BLaER1 treated with 17β-estradiol and CSF1 and Interleukin-3, amounts not matched to agents 10 nM and 100 nM (cell line): ENCODE measurements at regions not wholly inside any gene's neighbourhood (a gene's known extent, or its start where the extent isn't known, plus 50 kb on each side); places are given as distances from the start of the nearest gene placed in this dataset.

Experiments used
- H3K27ac ChIP-seq, 11 experiments: shearing (Covaris generic); formaldehyde crosslinking; 2 replicates each; pipeline ENCODE4 v1.8.1; 2022
- H3K27me3 ChIP-seq, 11 experiments: shearing (Covaris generic); formaldehyde crosslinking; 2 replicates each; pipeline ENCODE4 v1.8.1; 2022
- H3K36me3 ChIP-seq, 11 experiments: shearing (Covaris generic); formaldehyde crosslinking; 2 replicates each; pipeline ENCODE4 v1.8.1; 2022
- H3K4me1 ChIP-seq, 10 experiments: shearing (Covaris generic); formaldehyde crosslinking; 2 replicates each; pipeline ENCODE4 v1.8.1; 2022
- H3K4me2 ChIP-seq, 11 experiments: shearing (Covaris generic); formaldehyde crosslinking; 2 replicates each; pipeline ENCODE4 v1.8.1; 2022
- H3K4me3 ChIP-seq, 10 experiments: shearing (Covaris generic); formaldehyde crosslinking; 2 replicates each; pipeline ENCODE4 v1.8.1; 2022
- H3K9ac ChIP-seq, 11 experiments: shearing (Covaris generic); formaldehyde crosslinking; 2 replicates each; pipeline ENCODE4 v1.8.1; 2022
- H3K9me3 ChIP-seq, 11 experiments: shearing (Covaris generic); formaldehyde crosslinking; replicated peaks in 1 of 11; 2 replicates each; pipeline ENCODE4 v1.8.1; 2022
- H4K20me1 ChIP-seq, 11 experiments: shearing (Covaris generic); formaldehyde crosslinking; 2 replicates each; pipeline ENCODE4 v1.8.1; 2022
- Cebpa-rat ChIP-seq, 11 experiments: shearing (Covaris generic); IDR thresholded peaks; 2 replicates each; pipeline ENCODE4 v1.8.1; 2022

DNA sequence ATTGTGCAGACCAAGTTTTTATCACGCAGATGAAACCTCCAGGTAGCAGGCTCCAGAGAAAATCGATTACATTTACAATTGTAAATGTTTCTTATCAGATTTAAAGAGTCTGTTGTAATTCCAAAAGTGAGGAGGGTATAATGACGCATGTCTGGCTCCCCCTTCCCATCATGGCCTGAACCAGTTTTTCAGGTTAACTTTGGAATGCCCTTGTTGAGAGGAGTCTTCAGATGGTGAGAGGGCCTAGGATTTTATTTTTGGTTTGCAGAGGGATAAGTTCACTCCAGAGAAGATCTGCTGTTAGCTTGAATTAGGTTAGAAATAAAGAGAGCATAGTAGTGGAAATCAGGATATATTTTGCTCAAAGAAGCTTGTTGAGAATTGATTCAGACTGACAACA is 1028.3 kb upstream of the B3GALT2 start:
- Histone ChIP-seq H3K9ac (no peak overlapping the region), H3K4me1 (no peaks in the 10 kb centered on the region), H3K4me3 (no peak overlapping the region), H4K20me1 (no peaks in the 10 kb centered on the region), H3K4me2 (no peak overlapping the region), H3K9me3 (peaks cover 0 to 15% (median 0%) of the 10 kb centered on the region in 11 experiments; a peak in 4 of 22 replicates), H3K36me3 (no peaks in the 10 kb centered on the region), H3K27ac (no peak overlapping the region), H3K27me3 (peaks cover 0 to 50% (median 0%) of the 10 kb centered on the region in 11 experiments; a peak in 5 of 22 replicates)
- no peak for TF ChIP-seq Cebpa-rat (IDR thresholded peaks at IDR 0.05)

DNA sequence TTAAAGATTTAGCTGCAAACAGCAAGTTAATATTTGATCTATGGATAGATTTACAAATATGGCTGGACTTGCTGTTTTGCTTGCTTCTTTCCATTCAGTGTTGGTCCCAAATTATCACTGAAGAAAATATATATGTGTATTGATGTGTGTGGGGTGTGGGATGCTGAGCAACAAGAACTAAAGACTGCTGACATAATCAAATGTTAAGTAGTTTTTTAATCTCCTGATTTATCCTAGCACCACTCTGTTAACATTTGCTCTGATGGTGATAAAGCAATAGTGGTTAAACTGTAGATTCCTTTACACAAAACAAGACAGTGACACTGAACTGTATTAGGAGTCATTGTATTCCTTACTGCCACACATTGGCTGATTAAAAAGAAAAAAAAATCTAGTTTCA is 1023.5 kb upstream of the B3GALT2 start:
- no peak overlapping the region for H3K9ac ChIP-seq
- H3K27ac ChIP-seq = no peak overlapping the region
- H3K4me3 ChIP-seq = no peak overlapping the region
- peaks cover 0 to 12% (median 0%) of the 10 kb centered on the region in 11 experiments; a peak in 3 of 22 replicates for H3K27me3 ChIP-seq
- TF ChIP-seq Cebpa-rat (IDR thresholded peaks at IDR 0.05) = no peak
- no peak overlapping the region for H3K4me2 ChIP-seq
- H4K20me1 ChIP-seq = no peaks in the 10 kb centered on the region
- no peaks in the 10 kb centered on the region for H3K36me3 ChIP-seq
- H3K9me3 ChIP-seq = no peaks in the 10 kb centered on the region
- H3K4me1 ChIP-seq = no peaks in the 10 kb centered on the region

- TF ChIP-seq Cebpa-rat (IDR thresholded peaks at IDR 0.05) = no peak
- H3K9me3 ChIP-seq = no peaks in the 10 kb centered on the region
- no peaks in the 10 kb centered on the region for H3K27me3 ChIP-seq
- no peaks in the 10 kb centered on the region for H3K36me3 ChIP-seq
- H3K9ac ChIP-seq = no peak overlapping the region
- no peak overlapping the region for H3K4me2 ChIP-seq
- no peaks in the 10 kb centered on the region for H4K20me1 ChIP-seq
- no peaks in the 10 kb centered on the region for H3K4me1 ChIP-seq
- H3K27ac ChIP-seq = no peak overlapping the region
- H3K4me3 ChIP-seq = no peak overlapping the region
Observed at GRCh38 chr1:194208674-194209073, 1022.3 kb upstream of the B3GALT2 start.

DNA sequence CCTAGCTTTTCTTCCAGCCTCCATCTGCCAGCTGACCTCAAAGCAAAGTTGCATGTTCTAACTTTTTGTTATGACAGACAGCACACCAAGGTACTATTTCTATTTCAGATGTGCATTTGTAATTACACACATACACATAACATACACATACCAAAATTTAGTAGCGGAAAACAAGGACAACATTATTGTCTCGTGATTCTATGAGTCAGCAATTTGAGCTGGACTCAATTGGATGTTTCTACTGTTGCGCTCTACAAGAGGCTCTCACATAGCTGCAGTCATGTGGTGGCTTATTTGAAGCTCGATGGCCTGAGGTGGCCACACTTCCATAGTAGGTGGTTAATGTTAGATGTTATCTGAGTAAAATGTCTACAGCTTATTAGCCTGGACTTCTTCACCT is 1010.1 kb upstream of the B3GALT2 start:
- Histone ChIP-seq H3K4me3 (no peak overlapping the region), H3K36me3 (no peaks in the 10 kb centered on the region), H3K9me3 (peaks cover 0 to 5% (median 0%) of the 10 kb centered on the region in 11 experiments; a peak in 3 of 22 replicates), H3K9ac (no peak overlapping the region), H3K4me1 (no peaks in the 10 kb centered on the region), H3K27me3 (no peaks in the 10 kb centered on the region), H4K20me1 (no peaks in the 10 kb centered on the region), H3K27ac (no peak overlapping the region), H3K4me2 (no peak overlapping the region)
- no peak for TF ChIP-seq Cebpa-rat (IDR thresholded peaks at IDR 0.05)

GRCh38 chr1:194194724-194195123 is 1008.3 kb upstream of the B3GALT2 start:
- Histone ChIP-seq H3K4me1 (no peaks in the 10 kb centered on the region), H3K36me3 (no peaks in the 10 kb centered on the region), H3K9me3 (peaks cover 0 to 6% (median 0%) of the 10 kb centered on the region in 11 experiments; a peak in 4 of 22 replicates), H3K4me3 (no peak overlapping the region), H3K27ac (no peak overlapping the region), H3K9ac (no peak overlapping the region), H3K27me3 (no peaks in the 10 kb centered on the region), H4K20me1 (no peaks in the 10 kb centered on the region), H3K4me2 (no peak overlapping the region)
- TF ChIP-seq Cebpa-rat (IDR thresholded peaks at IDR 0.05) = no peak

- no peak overlapping the region for H3K4me2 ChIP-seq
- no peak for TF ChIP-seq Cebpa-rat (IDR thresholded peaks at IDR 0.05)
- no peak overlapping the region for H3K27ac ChIP-seq
- no peaks in the 10 kb centered on the region for H3K27me3 ChIP-seq
- no peak overlapping the region for H3K9ac ChIP-seq
- H4K20me1 ChIP-seq = no peaks in the 10 kb centered on the region
- H3K4me3 ChIP-seq = no peak overlapping the region
- H3K4me1 ChIP-seq = no peaks in the 10 kb centered on the region
- no peaks in the 10 kb centered on the region for H3K36me3 ChIP-seq
- H3K9me3 ChIP-seq = peaks cover 0 to 11% (median 10%) of the 10 kb centered on the region in 11 experiments; a peak in 15 of 22 replicates
Observed at GRCh38 chr1:194184974-194185373, 998.6 kb upstream of the B3GALT2 start.

DNA sequence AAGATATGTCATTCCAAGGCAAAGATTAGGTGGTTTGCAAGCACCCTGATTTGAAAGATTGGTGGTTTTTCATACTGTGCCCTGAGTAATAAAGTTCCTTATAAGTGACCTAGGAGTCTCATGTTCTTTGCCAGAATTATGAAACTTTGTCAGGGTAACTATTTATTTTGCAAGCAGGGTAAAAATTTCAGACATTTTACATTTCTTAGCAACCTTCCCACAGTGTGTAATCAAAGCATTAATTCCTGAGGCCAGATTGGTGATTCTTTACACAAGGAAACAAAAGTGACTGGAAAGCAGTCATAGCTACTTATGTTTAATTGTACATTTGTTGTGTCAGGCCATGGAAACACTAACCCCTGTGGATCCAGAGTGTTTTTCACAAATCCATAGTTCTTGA is 998.0 kb upstream of the B3GALT2 start:
- no peak for TF ChIP-seq Cebpa-rat (IDR thresholded peaks at IDR 0.05)
- no peak overlapping the region for H3K9ac ChIP-seq
- H3K27ac ChIP-seq = no peak overlapping the region
- no peak overlapping the region for H3K4me3 ChIP-seq
- H3K36me3 ChIP-seq = no peaks in the 10 kb centered on the region
- H4K20me1 ChIP-seq = no peaks in the 10 kb centered on the region
- peaks cover 0 to 11% (median 10%) of the 10 kb centered on the region in 11 experiments; a peak in 15 of 22 replicates for H3K9me3 ChIP-seq
- H3K4me2 ChIP-seq = no peak overlapping the region
- no peaks in the 10 kb centered on the region for H3K27me3 ChIP-seq
- H3K4me1 ChIP-seq = no peaks in the 10 kb centered on the region

GRCh38 chr1:194181845-194182244 is 995.4 kb upstream of the B3GALT2 start:
- H4K20me1 ChIP-seq = no peaks in the 10 kb centered on the region
- H3K4me3 ChIP-seq = no peak overlapping the region
- TF ChIP-seq Cebpa-rat (IDR thresholded peaks at IDR 0.05) = no peak

GRCh38 chr1:194176212-194176611 is 989.8 kb upstream of the B3GALT2 start:
- no peak overlapping the region for H3K9ac ChIP-seq
- no peak for TF ChIP-seq Cebpa-rat (IDR thresholded peaks at IDR 0.05)
- H3K27me3 ChIP-seq = no peaks in the 10 kb centered on the region
- peaks cover 0 to 3% (median 2%) of the 10 kb centered on the region in 11 experiments; a peak in 12 of 22 replicates for H3K9me3 ChIP-seq
- H3K4me3 ChIP-seq = no peak overlapping the region
- no peaks in the 10 kb centered on the region for H4K20me1 ChIP-seq
- no peaks in the 10 kb centered on the region for H3K36me3 ChIP-seq
- H3K4me1 ChIP-seq = no peaks in the 10 kb centered on the region
- no peak overlapping the region for H3K27ac ChIP-seq
- H3K4me2 ChIP-seq = no peak overlapping the region

More at GRCh38 chr1:194181845-194182244, 995.4 kb upstream of the B3GALT2 start:
- Histone ChIP-seq H3K4me2 (no peak overlapping the region), H3K9me3 (peaks cover 0 to 11% (median 10%) of the 10 kb centered on the region in 11 experiments; a peak in 15 of 22 replicates), H3K27me3 (no peaks in the 10 kb centered on the region), H3K27ac (no peak overlapping the region), H3K36me3 (no peaks in the 10 kb centered on the region), H3K9ac (no peak overlapping the region), H3K4me1 (no peaks in the 10 kb centered on the region)

- H3K36me3 ChIP-seq = no peaks in the 10 kb centered on the region
- H3K27me3 ChIP-seq = no peaks in the 10 kb centered on the region
- H3K9ac ChIP-seq = no peak overlapping the region
- no peaks in the 10 kb centered on the region for H3K9me3 ChIP-seq
- H3K4me1 ChIP-seq = no peaks in the 10 kb centered on the region
- no peak overlapping the region for H3K4me2 ChIP-seq
- no peak overlapping the region for H3K4me3 ChIP-seq
- H3K27ac ChIP-seq = no peak overlapping the region
- no peaks in the 10 kb centered on the region for H4K20me1 ChIP-seq
- no peak for TF ChIP-seq Cebpa-rat (IDR thresholded peaks at IDR 0.05)
Observed at GRCh38 chr1:194175251-194175650, 988.8 kb upstream of the B3GALT2 start.
